ENCODE measurements at regions not wholly inside any gene's neighbourhood (a gene's known extent, or its start where the extent isn't known, plus 50 kb on each side); places are given as distances from the start of the nearest gene placed in this dataset.

GRCh38 chr2:111679202-111679601 is 204.8 kb downstream of the ANAPC1 start:
- TF ChIP-seq CTCF (IDR thresholded peaks at IDR 0.05) (no peak), POLR2A (IDR thresholded peaks at IDR 0.05) (no peak)

All from Peyer's patch (tissue), 4 donors.